GM18873 (cell line): ENCODE measurements at regions not wholly inside any gene's neighbourhood (a gene's known extent, or its start where the extent isn't known, plus 50 kb on each side); places are given as distances from the start of the nearest gene placed in this dataset.
"Not testable (repeated sequence)": the region's sequence is repeated elsewhere in the genome, so short reads cannot be mapped to it uniquely, and the experiment has no call there.

Experiments
- ATAC-seq: cut with Tn5 transposase; IDR thresholded peaks from one replicate; pipeline ENCODE4 v1.9.1; 2021; ENCODE audit warnings: mild to moderate bottlenecking, moderate library complexity, moderate number of reproducible peaks; ENCODE audit not compliant: unreplicated experiment, low FRiP score

GRCh38 chr21:35458405-35458804 lies 409.3 kb upstream of the RUNX1 start:
- no peak for ATAC-seq

DNA sequence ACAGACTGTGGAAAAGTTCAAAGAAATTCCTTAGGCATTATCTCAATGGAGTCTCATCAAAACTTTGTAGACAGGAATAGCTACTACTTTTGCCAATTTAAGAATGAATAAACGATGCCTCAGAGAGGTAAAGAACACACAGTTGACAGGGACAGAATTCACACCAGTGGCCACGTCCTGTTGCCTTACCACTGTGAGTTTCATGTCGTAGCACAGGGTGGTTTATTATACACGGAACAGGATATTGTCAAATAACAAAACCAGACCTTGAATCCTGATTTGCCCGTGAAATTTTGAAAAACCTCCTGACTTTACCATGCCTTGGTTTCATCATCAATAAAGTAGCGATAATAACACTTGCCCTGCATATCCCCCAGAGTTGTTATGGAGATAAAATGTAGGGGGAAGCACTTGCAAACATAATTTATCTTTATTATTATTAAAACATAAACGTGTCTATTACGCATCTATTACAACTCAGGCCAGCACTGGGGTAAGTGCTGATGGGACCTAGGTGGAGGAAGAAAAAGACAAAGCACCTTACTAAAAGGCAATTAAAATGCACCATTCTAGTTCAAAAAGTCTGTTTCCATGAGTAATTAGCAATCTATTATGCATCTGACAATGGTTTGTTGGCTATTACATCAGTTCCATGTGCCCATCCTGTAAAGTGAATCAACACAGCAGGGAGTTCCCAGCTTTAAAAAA lies 408.1 kb upstream of the RUNX1 start:
- ATAC-seq = no peak

GRCh38 chr21:35451276-35451675 lies 402.2 kb upstream of the RUNX1 start:
- ATAC-seq = no peak

DNA sequence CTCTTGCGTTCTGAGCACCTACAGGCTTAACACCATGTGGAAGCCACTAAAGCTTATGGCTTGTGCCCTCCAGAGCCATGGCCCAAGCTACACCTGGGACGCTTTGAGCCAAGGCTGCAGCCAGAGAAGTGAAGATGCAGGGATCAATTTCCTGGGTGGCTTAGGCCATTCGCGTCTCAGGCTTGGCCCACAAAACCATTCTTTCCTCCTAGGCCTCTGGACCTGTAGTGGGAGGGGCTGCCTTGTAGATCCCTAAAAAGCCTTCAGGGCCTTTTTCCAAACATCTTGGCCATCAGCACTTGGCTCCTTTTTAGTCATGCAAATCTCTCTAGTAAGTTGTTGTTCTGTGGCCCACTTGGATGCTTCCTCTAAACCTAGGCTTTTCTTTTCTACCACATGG lies 401.7 kb upstream of the RUNX1 start:
- no peak for ATAC-seq

DNA sequence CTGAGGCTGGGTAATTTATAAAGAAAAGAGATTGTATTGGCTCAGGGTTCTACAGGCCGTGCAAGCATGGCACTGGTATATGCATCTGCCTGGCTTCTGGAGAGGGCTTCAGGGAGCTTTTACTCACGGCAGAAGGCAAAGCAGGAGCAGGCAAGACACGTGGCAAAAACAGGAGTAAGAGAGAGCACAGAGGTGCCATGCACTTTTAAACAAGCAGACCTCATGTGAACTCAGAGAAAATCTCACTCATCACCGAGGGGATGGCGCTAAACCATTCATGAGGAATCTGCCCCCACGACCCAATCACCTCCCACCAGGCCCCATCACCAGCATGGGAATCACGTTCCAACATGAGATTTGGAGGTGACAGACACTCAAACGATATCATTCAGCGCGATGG lies 400.7 kb upstream of the RUNX1 start:
- ATAC-seq = no peak

DNA sequence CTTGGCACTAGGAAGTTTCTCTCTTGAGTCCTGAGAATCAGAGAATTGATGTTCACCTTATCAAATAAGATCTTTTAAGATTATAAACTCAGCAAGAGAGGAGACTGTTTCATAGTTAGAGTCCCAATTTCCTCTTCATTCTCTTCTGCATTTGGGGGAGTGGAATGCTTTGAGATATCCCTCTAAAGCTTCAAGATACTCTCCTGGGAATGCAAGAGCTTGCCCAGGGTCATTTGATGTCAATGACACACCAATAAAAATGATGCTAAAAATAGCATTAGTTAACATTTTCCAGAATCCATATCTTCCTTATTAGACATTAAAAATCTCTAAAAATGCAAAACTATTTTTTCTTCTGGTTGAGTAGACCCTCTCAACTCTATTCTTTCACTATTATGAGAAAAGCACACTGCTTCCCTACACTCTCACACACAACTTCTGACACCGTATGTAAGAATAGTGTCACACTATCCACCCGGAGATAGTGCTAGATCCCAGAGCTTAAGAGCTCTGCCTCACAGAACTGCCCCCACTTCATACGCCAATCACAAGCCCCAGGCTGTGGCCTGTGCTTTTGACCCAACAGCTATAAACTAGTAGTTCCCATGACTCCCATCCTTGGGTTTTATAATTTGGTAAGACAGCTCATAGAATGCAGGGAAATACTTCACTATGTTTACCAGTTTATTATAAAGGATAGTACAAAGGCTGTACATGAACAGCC lies 399.9 kb upstream of the RUNX1 start:
- no peak for ATAC-seq

GRCh38 chr21:35444391-35444790 lies 395.3 kb upstream of the RUNX1 start:
- no peak for ATAC-seq

GRCh38 chr21:35441868-35442582 lies 392.9 kb upstream of the RUNX1 start:
- ATAC-seq = no peak

- ATAC-seq = no peak
Measured at GRCh38 chr21:35438643-35439404, 389.7 kb upstream of the RUNX1 start.

DNA sequence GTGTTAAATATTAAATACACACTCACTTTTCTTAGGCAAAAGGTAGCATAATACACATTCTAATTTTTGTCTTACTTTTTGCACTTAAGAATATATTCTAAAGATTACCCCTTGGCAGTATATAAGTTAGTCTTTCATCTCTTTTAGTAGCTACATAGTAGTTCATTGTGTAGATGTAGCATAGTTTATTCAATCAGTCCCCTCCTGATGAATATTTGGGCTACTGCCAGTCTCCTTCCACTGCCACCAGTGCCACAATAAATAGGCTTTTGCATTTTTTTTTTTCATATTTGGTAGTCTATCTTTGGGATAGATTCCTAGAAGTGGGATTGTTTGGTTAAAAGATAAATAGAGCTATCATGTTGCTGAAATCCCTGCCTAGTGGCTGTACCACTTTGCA lies 388.8 kb upstream of the RUNX1 start:
- no peak for ATAC-seq

DNA sequence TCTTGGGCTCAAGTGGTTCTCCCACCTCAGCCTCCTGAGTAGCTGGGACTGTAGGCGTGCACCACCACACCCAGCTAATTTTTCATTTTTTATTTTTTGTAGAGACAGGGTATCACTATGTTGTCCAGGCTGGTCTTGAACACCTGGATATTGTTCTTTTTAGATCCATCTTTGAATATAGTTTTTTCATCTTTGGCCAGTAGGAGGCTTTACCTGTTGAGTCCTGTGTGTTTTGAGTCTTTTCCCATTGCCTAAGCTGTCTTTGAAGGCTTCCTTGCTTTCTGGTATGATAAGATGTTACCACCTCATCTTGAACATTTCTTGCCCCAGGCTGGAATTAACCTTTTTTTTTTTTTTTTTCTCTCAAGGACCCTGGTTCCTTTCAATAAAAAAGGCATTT lies 387.8 kb upstream of the RUNX1 start:
- ATAC-seq = no peak

DNA sequence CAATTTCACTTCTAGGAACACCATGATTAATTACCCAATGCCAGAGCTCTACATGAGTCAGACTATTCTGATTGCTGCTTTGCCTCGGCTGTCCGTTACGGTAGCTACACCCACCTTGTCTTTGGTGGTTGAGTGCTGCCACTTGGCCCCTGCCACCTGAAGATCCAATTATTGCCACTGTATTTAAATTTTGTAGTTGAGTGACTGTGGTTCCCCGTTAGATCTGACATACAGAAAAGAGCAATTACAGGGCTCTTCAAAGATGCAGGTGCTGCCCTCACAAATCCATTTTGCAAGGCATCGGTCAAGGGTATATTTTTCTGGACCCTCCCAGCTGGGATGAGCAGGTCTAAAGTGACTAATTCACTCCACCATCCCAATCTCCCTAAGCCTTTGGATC lies 383.5 kb upstream of the RUNX1 start:
- not testable (repeated sequence) for ATAC-seq

DNA sequence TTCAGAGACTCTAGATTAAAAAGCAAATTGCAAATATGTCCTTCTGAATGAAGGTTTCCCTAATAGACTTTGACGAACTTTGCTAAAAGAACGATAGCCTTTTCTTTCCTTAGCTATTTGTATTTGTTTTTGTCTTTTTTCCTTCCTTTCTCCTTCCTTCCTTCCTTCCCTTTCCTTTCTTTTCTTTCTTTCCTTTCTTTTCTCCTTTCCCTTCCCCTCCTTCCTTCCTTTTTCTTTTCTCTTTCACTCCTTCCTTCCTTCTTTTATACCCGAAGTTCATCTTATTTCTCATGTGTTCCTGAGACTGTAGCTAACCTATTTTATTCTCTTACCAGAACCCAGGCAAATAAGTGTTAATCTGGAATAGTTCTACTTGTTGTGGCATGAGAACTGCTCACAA lies 381.2 kb upstream of the RUNX1 start:
- ATAC-seq = no peak

- ATAC-seq = no peak
Measured at GRCh38 chr21:35428937-35429336, 379.8 kb upstream of the RUNX1 start.

- no peak for ATAC-seq
Measured at GRCh38 chr21:35428489-35428888, 379.4 kb upstream of the RUNX1 start.

- ATAC-seq = no peak
Measured at GRCh38 chr21:35428001-35428320, 378.9 kb upstream of the RUNX1 start.

GRCh38 chr21:35427320-35428000 lies 378.4 kb upstream of the RUNX1 start:
- no peak for ATAC-seq

DNA sequence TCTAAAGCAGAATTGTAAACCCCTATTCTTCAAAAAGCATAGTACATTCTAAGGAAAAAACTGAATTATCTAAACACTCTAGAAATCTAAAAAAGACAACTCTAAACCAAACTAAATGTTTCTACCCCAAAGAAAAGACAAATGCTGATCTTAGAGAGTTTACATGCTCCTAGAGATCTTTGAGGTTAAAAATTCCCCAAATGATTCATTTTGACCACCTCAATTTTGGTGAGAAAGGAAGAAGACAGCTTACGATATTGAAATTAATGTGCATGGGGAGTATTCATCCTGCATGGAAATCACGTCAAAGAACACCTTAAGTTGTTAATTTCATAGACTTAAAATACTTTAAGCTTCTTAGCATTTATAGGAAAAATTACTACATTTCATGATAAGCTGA lies 377.8 kb upstream of the RUNX1 start:
- ATAC-seq = no peak

DNA sequence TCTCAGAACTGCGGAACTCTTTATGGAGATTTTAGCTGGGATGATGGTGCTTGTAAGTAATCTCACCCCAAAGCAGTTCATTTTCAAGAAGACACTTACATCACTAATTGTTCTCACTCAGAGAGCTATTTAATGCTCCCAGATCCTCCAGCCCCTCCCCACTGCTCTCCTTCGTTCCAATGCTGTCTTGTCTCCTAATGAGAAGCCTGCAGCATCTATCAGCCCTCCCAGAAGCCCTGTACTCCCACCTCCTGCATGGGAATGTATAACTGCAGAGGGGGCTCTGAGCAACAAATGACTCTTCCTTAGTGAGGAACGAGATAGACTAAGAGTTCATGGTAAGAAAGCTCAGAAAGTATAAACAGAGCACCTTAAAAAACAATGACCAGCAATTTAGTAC lies 377.4 kb upstream of the RUNX1 start:
- ATAC-seq = no peak

DNA sequence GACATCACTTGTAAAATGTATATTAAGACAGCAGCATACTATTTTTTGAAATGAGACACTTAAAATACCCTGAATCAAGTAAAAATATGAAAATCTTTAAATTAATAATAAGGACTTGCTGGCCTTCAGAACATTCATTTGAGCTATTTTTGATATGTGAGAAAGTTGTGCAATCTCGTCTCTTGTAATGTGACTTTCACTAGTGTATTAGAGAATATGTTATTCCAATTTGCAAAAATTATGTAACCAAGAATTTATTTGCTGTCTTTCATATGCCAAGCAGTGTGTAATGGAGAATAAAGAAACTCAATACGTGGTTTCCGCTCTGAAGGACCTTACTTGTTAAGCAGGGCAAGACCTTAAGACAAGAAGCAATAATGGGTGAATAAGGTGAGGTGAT lies 375.0 kb upstream of the RUNX1 start:
- no peak for ATAC-seq

GRCh38 chr21:35423709-35424108 lies 374.6 kb upstream of the RUNX1 start:
- ATAC-seq = no peak
